GM12872 (cell line): ENCODE measurements at regions not wholly inside any gene's neighbourhood (a gene's known extent, or its start where the extent isn't known, plus 50 kb on each side); places are given as distances from the start of the nearest gene placed in this dataset.

Experiments
- TF ChIP-seq, protein P1 (sequence below): IDR thresholded peaks from 3 replicates; pipeline ENCODE4 v1.5.1; 2011; ENCODE audit warnings: low read depth, mild to moderate bottlenecking, low read length, moderate library complexity; ENCODE audit not compliant: insufficient read depth

GRCh38 chr2:66217039-66217585 lies 217.8 kb upstream of the MEIS1 start:
- TF ChIP-seq, protein P1, sequence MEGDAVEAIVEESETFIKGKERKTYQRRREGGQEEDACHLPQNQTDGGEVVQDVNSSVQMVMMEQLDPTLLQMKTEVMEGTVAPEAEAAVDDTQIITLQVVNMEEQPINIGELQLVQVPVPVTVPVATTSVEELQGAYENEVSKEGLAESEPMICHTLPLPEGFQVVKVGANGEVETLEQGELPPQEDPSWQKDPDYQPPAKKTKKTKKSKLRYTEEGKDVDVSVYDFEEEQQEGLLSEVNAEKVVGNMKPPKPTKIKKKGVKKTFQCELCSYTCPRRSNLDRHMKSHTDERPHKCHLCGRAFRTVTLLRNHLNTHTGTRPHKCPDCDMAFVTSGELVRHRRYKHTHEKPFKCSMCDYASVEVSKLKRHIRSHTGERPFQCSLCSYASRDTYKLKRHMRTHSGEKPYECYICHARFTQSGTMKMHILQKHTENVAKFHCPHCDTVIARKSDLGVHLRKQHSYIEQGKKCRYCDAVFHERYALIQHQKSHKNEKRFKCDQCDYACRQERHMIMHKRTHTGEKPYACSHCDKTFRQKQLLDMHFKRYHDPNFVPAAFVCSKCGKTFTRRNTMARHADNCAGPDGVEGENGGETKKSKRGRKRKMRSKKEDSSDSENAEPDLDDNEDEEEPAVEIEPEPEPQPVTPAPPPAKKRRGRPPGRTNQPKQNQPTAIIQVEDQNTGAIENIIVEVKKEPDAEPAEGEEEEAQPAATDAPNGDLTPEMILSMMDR = no peak

- TF ChIP-seq, protein P1 = no peak
These were observed 222.2 kb upstream of the MEIS1 start for GRCh38 chr2:66212749-66213148.

- TF ChIP-seq, protein P1 = no peak
These were observed 232.3 kb upstream of the MEIS1 start for GRCh38 chr2:66202586-66202985.

DNA sequence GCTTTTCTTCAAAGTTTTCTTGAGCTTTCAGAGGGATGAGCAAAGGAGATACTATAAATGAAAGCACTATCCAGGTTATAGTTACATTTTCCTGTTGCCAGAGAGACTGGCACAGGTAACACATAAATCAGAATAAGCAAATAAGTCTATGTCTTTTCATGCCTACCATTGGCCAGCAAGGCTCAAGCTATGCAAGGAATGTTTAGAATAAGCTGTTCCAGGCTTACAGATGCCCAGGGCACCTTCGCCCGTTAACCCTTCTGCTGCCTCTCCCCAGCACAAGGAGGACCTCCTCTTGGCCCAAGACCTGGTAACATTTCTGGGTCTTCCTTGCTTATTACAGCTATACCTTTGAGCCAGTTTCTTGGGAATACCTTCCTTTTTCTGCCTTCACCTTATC lies 233.7 kb upstream of the MEIS1 start:
- TF ChIP-seq, protein P1 = no peak

DNA sequence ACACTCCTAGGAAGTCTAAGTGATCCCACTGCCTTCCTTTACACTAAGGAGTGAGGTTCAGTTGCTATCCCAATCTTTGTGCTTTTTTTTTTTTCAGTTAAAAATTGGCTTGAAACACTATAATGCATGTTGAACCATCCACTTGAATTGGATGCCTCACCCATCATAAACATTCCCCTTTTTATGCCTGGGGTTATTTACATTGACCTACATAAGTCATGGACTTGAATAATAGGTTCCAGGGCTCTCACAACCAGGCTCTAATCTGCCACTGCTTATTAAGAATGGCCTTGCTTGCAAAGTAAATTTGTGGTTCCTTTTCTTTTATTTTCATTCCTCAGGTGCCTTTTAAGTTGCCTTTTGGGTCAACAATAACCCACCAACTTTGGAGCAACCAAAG lies 236.1 kb upstream of the MEIS1 start:
- TF ChIP-seq, protein P1 = no peak

GRCh38 chr2:66192888-66193287 lies 242.0 kb upstream of the MEIS1 start:
- TF ChIP-seq, protein P1 = no peak

DNA sequence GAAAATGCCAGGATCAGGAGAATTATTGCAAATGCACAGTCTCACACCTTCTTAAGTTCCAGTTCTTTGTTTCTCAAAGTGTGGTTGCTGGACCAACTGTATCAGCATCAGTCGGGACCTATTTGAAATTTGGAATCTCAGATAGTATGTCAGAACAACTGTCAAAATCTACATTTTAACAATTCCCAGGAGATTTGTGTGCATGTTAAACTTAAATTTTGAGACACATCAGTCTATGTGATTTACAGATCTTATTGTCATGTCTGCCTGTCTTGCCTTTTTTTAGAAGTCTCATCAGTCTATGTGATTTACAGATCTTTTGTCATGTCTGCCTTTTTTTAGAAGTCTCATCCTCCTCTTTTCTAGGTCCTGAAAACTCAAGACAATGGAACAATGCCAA lies 243.6 kb upstream of the MEIS1 start:
- TF ChIP-seq, protein P1 = no peak
